ENCODE measurements at regions not wholly inside any gene's neighbourhood (a gene's known extent, or its start where the extent isn't known, plus 50 kb on each side); places are given as distances from the start of the nearest gene placed in this dataset.

DNA sequence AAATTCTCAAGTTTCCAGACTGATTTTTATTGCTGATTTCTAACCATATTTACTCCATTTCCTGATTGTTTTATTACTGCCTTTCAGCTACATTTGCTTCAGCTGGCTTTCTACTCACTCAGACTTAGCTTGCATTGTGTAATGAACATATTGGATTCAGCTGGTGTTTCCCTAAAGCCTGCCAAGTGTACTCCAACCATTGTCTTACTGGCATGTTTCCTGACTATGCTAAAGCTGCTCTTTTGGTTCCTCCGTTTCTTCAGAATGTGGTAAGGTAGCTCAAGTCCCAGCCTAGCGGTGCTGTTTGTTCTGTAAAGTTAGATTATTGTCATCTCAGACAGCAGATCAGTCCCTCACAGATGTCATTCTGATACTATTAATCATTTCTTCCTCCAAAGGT lies 53.1 kb upstream of the GLRA2 start:
- no peak for DNase-seq

DNA sequence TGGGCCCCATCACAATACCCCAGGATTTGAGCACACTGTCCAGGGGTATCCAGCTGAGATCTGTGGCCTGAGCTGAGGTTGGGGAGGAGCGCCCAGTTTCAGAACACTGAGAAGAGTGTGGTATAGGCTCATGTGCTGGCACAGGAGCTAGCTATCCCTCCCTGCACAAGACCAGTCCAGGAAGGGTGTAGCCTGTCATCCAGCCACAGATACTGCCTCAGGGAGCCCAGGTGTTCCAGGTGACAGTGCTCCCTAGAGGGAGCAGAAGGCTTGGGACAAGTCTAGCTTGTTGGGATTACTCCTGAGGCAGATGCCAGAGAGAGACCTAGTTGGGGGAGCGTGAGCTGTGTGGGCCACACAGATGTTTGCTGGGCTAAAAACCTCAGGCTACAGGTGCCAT lies 79.6 kb upstream of the GLRA2 start:
- DNase-seq: no peak

DNA sequence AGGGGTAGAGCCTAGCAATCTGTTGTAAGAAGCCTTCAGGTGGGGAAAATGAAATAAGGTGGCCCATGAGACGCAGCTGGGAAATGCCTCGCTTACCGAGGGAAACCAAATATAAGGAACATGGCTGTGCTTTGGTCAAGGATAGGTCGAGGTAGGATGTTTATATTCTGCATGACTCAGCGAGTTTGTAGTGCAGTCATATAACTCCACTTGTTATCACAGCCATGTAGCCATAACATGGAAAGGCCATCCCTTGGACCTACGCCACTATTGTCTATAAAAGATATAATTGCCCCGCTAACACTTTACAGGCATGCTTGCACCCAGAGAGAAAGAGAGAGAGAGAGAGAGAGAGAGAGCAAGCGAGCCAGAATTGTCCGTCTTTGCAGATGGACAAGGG lies 80.9 kb upstream of the GLRA2 start:
- DNase-seq: no peak

DNA sequence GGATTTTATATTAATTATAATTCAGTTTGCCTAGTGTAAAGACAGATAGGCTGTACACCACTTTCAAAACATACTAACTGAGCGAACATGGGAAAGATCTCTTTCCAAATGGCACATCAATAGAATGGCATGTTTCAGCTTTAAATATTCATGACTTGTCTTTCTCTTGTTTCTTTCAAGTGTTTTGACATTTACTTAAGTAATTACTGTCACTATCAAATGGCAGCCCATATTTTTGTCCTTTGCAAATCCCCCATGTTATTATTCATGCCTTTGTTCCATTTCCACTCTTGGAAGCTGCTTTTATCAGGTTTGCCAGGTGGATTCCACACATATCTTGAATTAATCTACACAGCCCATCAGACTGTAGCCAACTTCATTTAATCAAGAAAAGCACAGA lies 89.2 kb upstream of the GLRA2 start:
- no peak for DNase-seq

DNA sequence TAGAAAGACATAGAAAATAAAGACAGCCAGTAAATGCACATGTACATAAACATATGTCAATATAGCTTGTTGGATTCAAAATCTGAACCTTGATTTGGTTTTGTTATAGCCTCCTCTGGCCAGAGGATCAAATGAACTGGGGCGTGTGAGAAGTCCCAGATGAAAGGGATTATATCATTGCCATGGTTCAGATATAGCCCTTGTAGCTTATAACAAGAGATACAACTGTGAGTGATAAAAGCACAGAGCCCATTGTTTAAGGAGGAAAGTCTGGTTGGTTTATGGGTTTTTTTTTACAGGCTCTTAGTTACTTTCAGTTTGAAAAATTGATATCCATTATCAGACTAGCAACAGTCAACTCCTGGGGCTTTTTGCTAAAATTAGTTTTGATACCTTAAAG lies 101.7 kb upstream of the GLRA2 start:
- DNase-seq: no peak

DNA sequence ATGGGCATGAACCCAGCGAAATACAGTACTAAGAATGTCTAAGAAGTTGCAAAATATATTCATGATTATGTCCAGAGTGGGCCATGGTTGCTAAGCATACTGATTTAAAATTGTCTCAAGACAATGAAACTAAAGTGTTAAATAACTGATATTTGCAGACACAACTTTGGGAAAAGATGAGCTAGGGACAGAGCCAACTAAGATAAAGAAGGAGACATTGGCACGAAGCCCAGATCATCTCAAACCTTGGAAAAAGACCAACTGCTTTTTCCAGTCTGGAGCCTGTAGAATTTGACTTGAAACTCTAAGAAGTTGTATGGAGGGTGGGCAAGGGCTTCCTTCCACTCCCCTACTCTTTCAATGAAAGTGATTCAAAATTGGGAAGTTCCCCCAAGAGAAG lies 108.5 kb upstream of the GLRA2 start:
- no peak for DNase-seq

DNA sequence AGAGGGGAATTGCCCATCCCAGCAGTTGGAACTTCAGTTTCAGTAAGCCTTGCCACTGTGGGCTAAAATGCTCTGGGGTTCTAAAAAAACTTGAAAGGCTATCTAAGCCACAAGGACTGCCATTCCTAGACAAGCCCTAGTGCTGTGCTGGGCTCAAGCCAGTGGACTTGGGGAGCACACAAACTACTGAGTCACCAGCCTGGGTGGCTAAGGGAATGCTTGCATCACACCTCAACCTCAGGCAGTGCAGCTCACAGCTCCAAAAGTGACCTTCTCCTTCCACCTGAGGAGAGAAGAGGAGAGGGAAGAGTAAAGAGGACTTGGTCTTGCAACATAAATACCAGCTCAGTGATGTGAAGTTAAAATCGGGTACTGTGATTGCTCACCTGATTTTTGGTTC lies 116.7 kb upstream of the GLRA2 start:
- no peak for DNase-seq

DNA sequence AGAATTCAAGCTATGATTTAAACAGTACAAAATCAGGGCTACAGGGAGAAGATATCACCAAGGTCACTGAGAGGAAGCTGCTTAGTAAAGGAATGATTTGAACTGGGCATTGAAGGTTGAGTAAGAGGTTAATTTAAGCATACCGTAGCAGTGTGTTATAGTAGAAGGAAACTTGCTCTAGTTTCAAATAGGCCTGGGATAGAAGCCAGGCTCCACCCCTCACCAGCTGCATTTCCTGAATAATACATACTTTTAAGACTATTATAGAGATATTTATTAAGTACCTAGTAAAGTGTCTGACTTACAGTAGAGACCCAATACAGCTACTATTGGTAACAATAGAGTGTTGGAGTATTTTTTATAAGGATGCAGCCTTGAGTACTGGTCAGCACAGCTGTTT lies 118.0 kb upstream of the GLRA2 start:
- DNase-seq: no peak

DNA sequence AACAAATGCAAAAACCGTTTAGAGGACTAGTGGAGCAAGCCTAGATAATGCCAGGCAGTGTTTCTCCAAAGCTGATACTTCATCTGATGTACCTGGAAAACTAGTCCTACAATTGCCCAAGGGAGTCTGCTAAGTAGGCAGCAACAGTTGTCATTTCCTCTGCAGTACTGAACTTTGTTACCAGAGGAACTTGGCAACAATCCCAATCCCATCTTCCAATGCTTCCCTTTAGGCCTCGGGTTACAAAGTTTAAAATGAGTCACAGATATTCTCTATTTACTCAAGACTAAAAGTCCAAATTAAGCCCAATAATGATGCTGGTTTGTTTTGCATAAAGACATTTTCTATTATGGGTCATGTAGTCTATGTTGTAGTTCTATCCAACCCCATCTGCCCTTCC lies 120.0 kb upstream of the GLRA2 start:
- no peak for DNase-seq

DNA sequence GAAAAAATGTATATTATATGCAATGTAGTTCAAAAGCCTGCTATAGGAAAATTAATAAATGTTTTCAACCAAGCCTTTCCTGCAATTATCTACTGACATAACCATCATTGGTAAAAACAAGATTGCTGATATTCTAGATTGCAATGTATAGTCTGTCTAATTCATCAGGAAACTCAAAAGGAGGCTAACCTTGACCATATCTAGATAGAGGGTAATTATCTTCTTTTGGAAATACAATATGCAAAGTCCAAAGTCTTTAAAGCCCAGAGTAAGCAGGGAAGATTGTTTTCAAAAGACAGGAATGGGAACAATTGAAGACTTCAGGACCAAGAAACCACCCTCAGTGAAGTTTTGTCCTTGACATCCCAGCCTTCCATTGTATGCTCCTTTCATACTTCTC lies 123.1 kb upstream of the GLRA2 start:
- DNase-seq: no peak

DNA sequence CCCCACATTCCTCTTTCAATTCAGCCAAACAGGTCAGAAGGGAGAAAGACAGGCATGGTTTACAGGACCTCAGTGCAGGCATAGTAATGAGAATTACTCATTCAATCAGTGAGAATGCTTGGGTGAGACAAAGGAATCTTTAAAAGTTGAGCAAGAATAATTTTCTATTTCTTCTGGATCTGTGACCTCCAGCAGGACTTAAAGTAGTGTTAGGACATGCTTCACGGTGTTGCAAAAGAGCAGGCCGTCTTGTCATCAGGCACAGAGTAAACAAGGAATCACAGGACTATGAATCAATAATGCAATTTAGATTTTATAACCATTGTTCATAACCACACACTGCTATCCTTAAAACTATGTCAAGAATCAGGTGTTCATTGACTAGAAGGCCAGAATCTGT lies 130.6 kb upstream of the GLRA2 start:
- DNase-seq: peak; percentile 2

DNA sequence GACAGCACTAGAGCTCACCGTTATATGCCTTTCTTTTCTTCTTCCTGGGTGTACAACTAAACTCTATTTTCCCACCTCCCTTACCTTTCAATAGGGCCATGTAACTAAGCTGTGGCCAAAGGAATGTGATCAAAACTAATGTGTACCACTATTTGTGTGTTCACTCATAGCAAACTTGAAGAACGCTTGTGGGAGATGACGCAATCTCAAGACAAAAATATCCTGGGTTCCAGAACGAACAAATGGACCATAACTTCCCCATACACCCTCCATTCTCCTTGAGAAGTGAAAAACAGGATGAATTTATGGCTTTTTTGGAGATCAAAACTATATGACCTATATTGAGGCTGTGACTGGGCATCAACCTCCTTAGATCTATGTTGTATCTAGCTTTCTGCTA lies 139.7 kb upstream of the GLRA2 start:
- DNase-seq: no peak

DNA sequence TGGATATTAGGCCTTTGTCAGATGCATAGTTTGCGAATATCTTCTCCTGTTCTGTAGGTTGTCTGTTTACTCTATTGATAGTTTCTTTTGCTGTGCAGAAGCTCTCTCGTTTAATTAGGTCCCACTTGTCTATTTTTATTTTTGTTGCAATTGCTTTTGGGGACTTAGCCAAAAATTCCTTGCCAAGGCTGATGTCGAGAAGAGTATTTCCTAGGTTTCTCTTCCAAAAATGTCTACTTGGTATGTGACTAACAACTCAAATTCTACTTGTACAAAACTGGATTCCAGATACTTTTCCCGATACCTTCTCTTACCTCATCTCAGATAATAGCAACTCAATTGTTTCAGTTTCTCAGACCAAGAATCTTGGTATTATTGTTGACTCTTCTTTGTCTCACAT lies 142.4 kb upstream of the GLRA2 start:
- DNase-seq: no peak

DNA sequence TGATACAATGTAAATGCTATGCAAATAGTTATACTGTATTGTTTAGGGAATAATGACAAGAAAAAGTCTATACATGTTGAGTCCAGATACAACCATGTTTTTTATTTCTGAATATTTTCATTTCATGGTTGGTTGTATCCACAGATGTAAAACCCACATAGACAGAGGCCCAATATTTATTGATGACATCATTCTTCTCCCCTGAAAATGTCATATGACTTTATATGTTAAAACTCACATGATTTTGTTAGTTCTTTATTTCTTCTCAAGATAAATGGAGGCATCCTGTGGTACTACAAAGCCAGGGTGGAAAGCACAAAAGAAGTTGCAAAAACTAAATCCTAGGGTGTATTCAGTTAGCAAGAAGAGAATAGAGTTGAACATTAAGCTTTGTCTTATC lies 149.3 kb upstream of the GLRA2 start:
- no peak for DNase-seq

DNA sequence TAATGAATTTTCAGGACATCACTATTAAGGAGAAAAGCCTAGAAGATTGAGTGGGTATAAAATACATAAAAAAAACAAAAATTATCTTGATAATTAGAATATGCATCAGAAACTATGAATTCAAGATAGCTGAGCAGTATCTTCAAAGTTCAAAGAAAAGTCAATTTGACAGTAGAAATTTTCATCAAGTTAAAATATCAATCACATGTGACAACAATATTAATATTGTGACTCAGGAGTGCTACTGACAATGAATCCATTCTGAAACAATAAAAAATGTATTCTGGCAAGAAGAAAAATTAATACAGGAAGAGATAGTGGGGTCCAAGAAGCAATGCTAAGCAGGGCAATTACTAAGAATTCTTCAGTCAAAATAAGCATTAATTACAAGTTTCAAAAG lies 151.9 kb upstream of the GLRA2 start:
- no peak for DNase-seq

DNA sequence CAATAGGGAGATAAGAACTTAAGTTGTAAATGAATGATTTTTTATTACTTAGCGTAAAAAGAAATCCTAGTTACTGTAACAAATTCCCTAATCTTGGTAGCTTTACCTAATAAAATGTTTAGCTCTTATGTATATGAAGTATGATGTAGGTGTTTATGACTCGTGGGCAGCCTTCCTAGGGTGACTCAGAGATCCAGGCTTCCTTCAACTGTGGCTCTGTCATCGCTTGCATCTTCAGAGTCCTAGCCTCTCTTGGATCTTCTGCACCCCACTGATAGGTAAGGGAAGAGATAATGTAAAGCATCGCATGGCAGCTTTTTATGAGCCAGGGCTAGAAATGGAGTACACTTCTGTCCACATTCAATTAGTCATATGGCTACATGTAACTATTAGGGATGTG lies 165.6 kb upstream of the GLRA2 start:
- no peak for DNase-seq

DNA sequence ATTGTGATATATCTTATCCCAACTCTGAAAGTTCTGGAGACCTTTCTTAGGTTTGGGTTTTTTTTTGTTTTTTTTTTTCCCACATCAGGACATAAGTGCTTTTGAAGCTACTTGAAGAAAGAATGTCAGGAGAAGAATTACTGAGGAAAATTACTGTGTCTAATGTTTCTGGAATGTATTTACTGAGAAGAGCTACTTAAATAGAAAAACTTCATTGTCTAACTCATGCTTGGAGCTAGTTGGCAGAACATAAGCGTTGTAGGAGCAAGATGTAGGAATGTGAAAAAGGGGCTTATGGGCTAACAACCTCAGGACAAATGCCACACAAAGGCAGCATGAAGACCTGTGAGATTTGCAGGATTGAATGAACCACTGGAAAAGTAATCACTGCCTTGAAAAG lies 166.6 kb upstream of the GLRA2 start:
- no peak for DNase-seq

DNA sequence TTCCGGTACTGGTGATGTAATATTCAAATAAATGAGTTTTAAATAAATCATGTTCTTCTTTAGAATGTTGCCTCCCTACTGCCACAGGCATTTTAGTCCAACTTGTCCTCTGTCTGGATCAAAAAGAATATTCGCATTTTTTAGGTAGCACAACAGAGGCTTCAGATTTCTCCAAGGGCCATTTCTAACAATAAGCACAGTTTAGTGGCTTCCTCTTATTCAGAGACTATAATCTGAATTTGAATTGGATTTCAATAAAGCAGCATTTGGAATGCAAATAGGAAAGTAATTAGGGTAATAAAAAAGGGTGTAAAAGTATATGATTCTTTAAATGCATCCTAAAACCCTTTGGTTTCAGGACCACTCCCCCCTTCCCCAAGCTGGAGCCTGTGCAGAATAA lies 167.9 kb upstream of the GLRA2 start:
- no peak for DNase-seq

DNA sequence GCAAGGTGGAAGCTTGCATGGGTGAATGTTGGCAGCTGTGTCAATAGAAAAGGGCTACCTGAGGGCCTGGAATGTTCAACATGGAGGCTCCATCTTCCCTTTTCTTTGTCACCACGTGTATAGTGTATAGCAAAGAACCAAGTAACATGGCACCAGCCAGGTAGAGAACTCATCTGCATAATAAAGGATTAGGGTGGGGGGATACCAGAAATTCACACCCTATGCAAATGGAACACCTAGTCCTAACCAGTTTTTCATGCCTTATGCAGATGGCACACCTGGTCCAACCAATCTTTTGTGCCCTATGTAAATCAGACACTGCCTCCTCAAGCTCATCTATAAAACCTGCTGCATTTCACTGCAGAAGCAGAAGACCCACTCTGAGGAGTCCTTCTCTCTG lies 169.6 kb upstream of the GLRA2 start:
- DNase-seq: no peak

DNA sequence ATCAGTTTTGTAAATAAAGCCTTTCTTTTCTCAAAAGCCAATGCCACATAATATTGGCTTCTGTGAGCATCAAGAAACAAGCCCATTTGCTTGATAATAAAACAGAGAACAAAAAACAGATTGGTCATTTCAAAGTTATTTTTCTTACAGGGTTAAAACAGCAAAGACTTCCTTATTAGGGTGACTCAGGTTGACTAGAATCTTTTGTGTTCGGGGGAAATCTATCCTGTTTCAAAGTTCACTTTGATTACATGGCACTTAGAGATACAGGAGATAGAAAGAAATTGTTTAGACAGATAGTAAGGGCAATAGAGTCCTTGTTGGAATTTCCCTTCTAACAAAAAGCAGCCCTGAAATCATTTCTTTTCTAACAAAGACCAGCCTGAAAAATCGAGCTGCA lies 170.0 kb upstream of the GLRA2 start:
- no peak for DNase-seq

DNA sequence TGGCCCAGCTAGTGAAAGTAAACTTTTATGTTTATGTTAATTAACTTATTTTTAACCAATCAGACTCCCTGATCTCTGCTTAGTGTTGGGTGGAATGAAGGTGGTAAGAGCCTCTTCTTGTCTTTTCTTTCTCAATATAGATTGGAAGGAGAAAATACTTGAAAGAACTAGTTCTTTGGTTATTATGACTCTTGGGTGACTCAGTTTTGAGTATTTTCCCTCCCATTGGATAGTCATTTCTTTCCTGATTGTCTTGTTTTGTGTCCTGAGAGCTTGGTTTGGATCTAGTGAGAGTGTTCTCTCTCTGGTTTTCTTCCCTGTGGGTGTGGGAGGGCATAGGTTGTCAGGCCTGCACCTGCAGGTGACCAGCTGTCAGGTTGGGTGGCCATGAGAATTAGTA lies 172.0 kb upstream of the GLRA2 start:
- no peak for DNase-seq

DNA sequence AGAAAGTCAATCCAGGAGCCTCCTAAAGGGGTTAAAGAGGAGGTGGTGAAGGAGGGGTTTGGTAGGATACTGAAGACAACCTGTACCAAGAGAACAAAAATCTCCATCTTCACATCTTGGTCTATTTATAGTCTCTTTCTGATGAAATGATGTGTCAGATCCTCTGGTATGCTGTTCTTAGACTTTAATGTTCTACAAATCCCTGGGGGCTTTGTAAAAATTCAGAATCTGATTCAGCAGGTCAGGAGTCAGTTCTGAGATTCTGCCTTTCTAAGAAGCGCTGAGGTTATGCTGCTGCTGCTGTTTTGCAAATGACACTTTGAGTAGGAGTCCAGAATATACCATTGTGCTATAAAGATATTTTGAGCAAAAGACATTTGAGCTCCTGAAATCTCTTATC lies 172.9 kb upstream of the GLRA2 start:
- DNase-seq: no peak

DNA sequence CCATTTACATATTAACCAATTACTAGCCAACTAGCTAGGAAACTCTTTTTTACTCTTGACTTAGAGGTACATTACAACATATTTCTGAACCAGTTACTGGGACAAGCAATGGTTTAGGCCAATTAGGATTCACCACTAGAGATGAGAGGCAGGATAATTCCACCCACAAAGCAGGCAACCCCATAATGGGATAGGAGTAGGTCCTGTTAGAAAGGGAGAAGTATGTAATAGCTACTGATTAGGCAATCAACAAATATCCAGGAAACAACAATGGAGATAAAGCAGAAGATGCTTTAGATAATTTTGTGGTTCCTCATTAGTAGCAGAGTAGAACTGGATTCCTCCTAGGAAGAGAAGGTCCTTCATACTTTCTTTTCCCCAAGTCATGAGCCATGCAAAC lies 173.8 kb upstream of the GLRA2 start:
- DNase-seq: no peak

DNA sequence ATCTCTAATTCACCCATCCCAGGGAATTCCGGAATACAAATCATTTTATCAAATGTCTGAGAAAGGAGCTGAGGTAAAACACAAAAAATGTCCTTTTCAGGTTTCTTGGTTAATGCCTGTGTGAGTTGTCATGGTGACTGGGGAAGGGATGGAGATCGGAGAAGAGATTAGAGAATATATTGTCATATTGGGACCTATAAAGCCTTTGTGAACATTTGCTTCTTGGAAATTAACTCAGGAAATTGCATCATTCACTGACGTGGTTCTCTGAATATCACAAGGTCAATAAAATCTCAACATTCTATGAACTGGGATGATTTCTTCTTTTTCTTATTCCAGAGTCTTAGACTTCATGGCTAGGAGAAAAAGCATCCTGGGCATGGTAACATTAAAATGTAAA lies 174.8 kb upstream of the GLRA2 start:
- DNase-seq: no peak

DNA sequence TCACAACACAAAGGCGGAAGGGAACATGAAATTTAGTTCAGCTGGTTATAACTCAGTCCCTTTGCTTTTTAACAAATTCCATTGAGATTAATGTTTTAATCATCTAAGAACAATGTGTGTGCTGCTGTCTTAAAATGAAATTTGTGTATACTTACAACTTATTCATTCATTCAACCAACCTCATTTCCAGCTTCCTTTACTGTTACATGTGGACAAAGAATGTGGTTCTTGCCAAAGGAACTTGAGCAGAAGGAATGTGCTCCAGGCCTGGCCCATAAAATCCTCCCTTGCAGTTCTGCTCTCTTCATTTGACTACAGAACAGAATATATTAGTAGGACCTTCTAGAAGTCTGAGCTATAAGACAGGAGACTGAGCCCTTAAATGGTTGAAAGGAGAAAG lies 176.8 kb upstream of the GLRA2 start:
- no peak for DNase-seq

DNA sequence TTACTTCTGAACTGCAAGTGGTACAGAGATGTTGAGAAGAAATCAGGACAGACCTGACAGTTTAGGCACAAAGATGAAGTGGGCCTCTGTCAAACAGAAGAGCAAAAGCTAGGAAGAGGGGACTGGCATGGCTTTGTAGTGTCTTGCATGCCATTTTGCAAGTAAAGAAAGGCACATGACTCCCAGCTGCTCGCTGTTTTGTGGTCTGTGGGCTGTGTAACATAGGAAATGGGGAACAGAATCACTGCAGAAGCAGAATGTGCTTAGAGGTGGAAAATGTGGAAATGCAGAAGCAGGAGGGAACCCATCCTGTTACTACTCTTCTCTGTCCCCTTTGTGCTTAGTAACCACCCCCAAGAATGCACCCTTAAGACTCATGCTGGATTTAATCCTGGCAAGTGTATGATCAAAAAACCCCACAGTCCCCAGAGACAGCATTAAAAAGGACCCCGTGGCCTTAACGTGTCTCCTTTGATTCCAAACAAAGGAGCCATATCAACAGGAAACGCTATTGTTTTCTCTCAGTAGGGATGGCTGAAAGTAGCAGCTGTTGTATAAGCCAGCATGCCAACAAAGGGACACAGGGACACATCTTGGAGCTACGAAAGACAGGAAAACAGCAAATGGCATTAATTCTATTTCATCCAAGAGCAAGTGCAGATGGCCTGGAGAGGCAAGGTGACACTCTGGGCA lies 177.6 kb upstream of the GLRA2 start:
- no peak for DNase-seq
